ENCODE measurements at regions not wholly inside any gene's neighbourhood (a gene's known extent, or its start where the extent isn't known, plus 50 kb on each side); places are given as distances from the start of the nearest gene placed in this dataset.

GRCh38 chr1:167145965-167146364 is 52.1 kb downstream of the STYXL2 start:
- TF ChIP-seq, protein P1, sequence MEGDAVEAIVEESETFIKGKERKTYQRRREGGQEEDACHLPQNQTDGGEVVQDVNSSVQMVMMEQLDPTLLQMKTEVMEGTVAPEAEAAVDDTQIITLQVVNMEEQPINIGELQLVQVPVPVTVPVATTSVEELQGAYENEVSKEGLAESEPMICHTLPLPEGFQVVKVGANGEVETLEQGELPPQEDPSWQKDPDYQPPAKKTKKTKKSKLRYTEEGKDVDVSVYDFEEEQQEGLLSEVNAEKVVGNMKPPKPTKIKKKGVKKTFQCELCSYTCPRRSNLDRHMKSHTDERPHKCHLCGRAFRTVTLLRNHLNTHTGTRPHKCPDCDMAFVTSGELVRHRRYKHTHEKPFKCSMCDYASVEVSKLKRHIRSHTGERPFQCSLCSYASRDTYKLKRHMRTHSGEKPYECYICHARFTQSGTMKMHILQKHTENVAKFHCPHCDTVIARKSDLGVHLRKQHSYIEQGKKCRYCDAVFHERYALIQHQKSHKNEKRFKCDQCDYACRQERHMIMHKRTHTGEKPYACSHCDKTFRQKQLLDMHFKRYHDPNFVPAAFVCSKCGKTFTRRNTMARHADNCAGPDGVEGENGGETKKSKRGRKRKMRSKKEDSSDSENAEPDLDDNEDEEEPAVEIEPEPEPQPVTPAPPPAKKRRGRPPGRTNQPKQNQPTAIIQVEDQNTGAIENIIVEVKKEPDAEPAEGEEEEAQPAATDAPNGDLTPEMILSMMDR (IDR thresholded peaks at IDR 0.05; ENCODE audit: poor library complexity) = no peak
- no peak for TF ChIP-seq EZH2 (IDR thresholded peaks at IDR 0.05; ENCODE audit: borderline replicate concordance)

Measured in hepatocyte (in vitro differentiated cells).